IMR-90 (cell line): ENCODE measurements at regions not wholly inside any gene's neighbourhood (a gene's known extent, or its start where the extent isn't known, plus 50 kb on each side); places are given as distances from the start of the nearest gene placed in this dataset.

Source experiments
- ATAC-seq: fragments of 200-7000 bp; cut with Tn5 transposase; 2 replicates; pipeline ENCODE4 v1.9.1; 2020; ENCODE audit warnings: low read depth, mild to moderate bottlenecking, moderate library complexity
- BruUV-seq: library from RNA; stranded (reverse); fragments of 400-500 nt; replicated peaks from 2 replicates; lab custom pipeline; 2021; lab: Mats Ljungman, UMichigan
- CTCF ChIA-PET: fragments of 300-600 bp; formaldehyde crosslinking; extraction: SDS; loops from one replicate; lab custom pipeline; 2021; ENCODE audit warnings: antibody characterized with exemption; lab: Yijun Ruan, JAX
- POLR2A ChIA-PET: fragments of 300-600 bp; sonication (Branson Sonifier 250); formaldehyde crosslinking; loops from one replicate; lab custom pipeline; 2022; ENCODE audit warnings: antibody characterized with exemption; ENCODE audit not compliant: unreplicated experiment; lab: Charles Lee
- DNase-seq: peaks from one replicate; pipeline ENCODE4 v3.0.0; 2013
- H2AFZ ChIP-seq: replicated peaks from 2 replicates; pipeline ENCODE3; 2013; ENCODE audit warnings: low read length, mild to moderate bottlenecking; ENCODE audit not compliant: poor library complexity
- H2AK5ac ChIP-seq: 2 replicates; pipeline ENCODE4 v1.6.1; 2013; ENCODE audit warnings: low read depth, low read length, inconsistent platforms
- H2AK9ac ChIP-seq: replicated peaks from 2 replicates; pipeline ENCODE3; 2013; ENCODE audit warnings: mild to moderate bottlenecking, low read depth, low read length, moderate library complexity; ENCODE audit not compliant: poor library complexity
- H2BK120ac ChIP-seq: 2 replicates; pipeline ENCODE4 v1.6.1; 2013; ENCODE audit warnings: low read depth, low read length, inconsistent platforms
- H2BK15ac ChIP-seq: 3 replicates; pipeline ENCODE4 v1.6.1; 2013; ENCODE audit warnings: low read depth, low read length, inconsistent platforms
- H2BK20ac ChIP-seq: 2 replicates; pipeline ENCODE4 v1.6.1; 2013; ENCODE audit warnings: low read depth, mild to moderate bottlenecking, inconsistent platforms, low read length, moderate library complexity
- H2BK5ac ChIP-seq: 2 replicates; pipeline ENCODE4 v1.6.1; 2013; ENCODE audit warnings: mild to moderate bottlenecking, low read depth, low read length, inconsistent platforms; ENCODE audit not compliant: poor library complexity, severe bottlenecking
- H3K14ac ChIP-seq: replicated peaks from 2 replicates; pipeline ENCODE4 v1.6.1; 2013; ENCODE audit warnings: low read depth, low read length, inconsistent platforms
- H3K18ac ChIP-seq: 2 replicates; pipeline ENCODE4 v1.6.1; 2013; ENCODE audit warnings: low read depth, low read length, control low read depth
- H3K23ac ChIP-seq: 2 replicates; pipeline ENCODE4 v1.6.1; 2013; ENCODE audit warnings: low read depth, low read length, inconsistent platforms
- H3K27ac ChIP-seq: 2 replicates; pipeline ENCODE4 v1.5.1; 2013; ENCODE audit warnings: mild to moderate bottlenecking, control low read depth, low read length; ENCODE audit not compliant: insufficient read depth
- H3K27me3 ChIP-seq: 2 replicates; pipeline ENCODE4 v1.6.1; 2013; ENCODE audit warnings: low read length; ENCODE audit not compliant: control insufficient read depth, insufficient read depth
- H3K36me3 ChIP-seq: 2 replicates; pipeline ENCODE4 v1.6.1; 2013; ENCODE audit warnings: low read length, mixed read lengths; ENCODE audit not compliant: control insufficient read depth, insufficient read depth
- H3K4ac ChIP-seq: 2 replicates; pipeline ENCODE4 v1.6.1; 2013; ENCODE audit warnings: low read depth, low read length, inconsistent platforms
- H3K4me1 ChIP-seq: 2 replicates; pipeline ENCODE4 v1.6.1; 2013; ENCODE audit warnings: low read length, mixed read lengths; ENCODE audit not compliant: control insufficient read depth, insufficient read depth
- H3K4me2 ChIP-seq: 2 replicates; pipeline ENCODE4 v1.6.1; 2013; ENCODE audit warnings: low read depth, mild to moderate bottlenecking, control low read depth, low read length, moderate library complexity
- H3K4me3 ChIP-seq: 2 replicates; pipeline ENCODE4 v1.5.1; 2013; ENCODE audit warnings: low read depth, mild to moderate bottlenecking, control low read depth, low read length, moderate library complexity; ENCODE audit not compliant: insufficient read depth
- H3K56ac ChIP-seq: 2 replicates; pipeline ENCODE4 v1.6.1; 2013; ENCODE audit warnings: low read length, inconsistent platforms; ENCODE audit not compliant: insufficient read depth; ENCODE audit errors: extremely low read depth
- H3K79me1 ChIP-seq, 2 experiments: 2 replicates each; pipeline ENCODE4 v1.6.1; 2013; ENCODE audit warnings: low read length in 2 of 2, inconsistent platforms in 1 of 2, low read depth in 1 of 2
- H3K9ac ChIP-seq: 2 replicates; pipeline ENCODE4 v1.6.1; 2013; ENCODE audit warnings: low read depth, low read length, control low read depth
- H3K9me1 ChIP-seq: 2 replicates; pipeline ENCODE4 v1.6.1; 2013; ENCODE audit warnings: low read length, inconsistent platforms; ENCODE audit not compliant: insufficient read depth
- H3K9me3 ChIP-seq: 2 replicates; pipeline ENCODE4 v1.6.1; 2013; ENCODE audit warnings: low read length; ENCODE audit not compliant: control insufficient read depth, insufficient read depth
- H4K20me1 ChIP-seq: 2 replicates; pipeline ENCODE4 v1.6.1; 2013; ENCODE audit warnings: low read length, inconsistent platforms; ENCODE audit not compliant: insufficient read depth
- H4K5ac ChIP-seq: 2 replicates; pipeline ENCODE4 v1.6.1; 2013; ENCODE audit warnings: mild to moderate bottlenecking, low read depth, low read length, control low read depth
- H4K8ac ChIP-seq, 2 experiments: 2 replicates each; pipeline ENCODE4 v1.6.1; 2013; ENCODE audit warnings: low read depth in 2 of 2, low read length in 2 of 2, control low read depth in 1 of 2, inconsistent platforms in 1 of 2
- H4K91ac ChIP-seq: 2 replicates; pipeline ENCODE4 v1.6.1; 2013; ENCODE audit warnings: low read depth, low read length, inconsistent platforms; ENCODE audit not compliant: insufficient read depth
- NFE2L2 ChIP-seq: fragments of 150-350 bp; IDR thresholded peaks from 2 replicates; pipeline ENCODE4 v1.6.1; 2016; ENCODE audit warnings: low read depth, mild to moderate bottlenecking, low read length
- POLR2A ChIP-seq: IDR thresholded peaks from 2 replicates; pipeline ENCODE4 v1.6.1; 2012; ENCODE audit warnings: mild to moderate bottlenecking, low read depth, low read length
- dilution Hi-C: fragments of 300-500 bp; cut with HindIII; formaldehyde crosslinking; loops from one replicate; pipeline ENCODE4 v1.14.3; 2018; ENCODE audit warnings: low sequenced_read_pairs; ENCODE audit not compliant: unreplicated experiment
- in situ Hi-C: fragments of 300-500 bp; cut with MboI; formaldehyde crosslinking; loops from 3 replicates; pipeline ENCODE4 v1.14.3; 2019; ENCODE audit warnings: low sequenced_read_pairs, inconsistent platforms, mixed read lengths
- intact Hi-C: fragments of 100-400 bp; cut with micrococcal nuclease; formaldehyde crosslinking; loops from 2 replicates; pipeline ENCODE4 v1.10.0; 2022

GRCh38 chr2:57386305-57386704, 660.3 kb upstream of the VRK2 start:
- Histone ChIP-seq H2AFZ (no peak overlapping the region), H3K9me1 (no peaks in the 10 kb centered on the region), H3K14ac (no peak overlapping the region), H3K9me3 (peaks cover 14% of the 10 kb centered on the region), H4K20me1 (no peaks in the 10 kb centered on the region), H2BK15ac (no peak overlapping the region), H3K23ac (no peak overlapping the region), H2AK5ac (no peak overlapping the region), H4K5ac (no peak overlapping the region), H3K4me3 (no peak overlapping the region), H3K9ac (no peak overlapping the region), H3K79me1 (no peaks in the 10 kb centered on the region), H3K27me3 (no peaks in the 10 kb centered on the region), H2BK20ac (no peak overlapping the region), H4K8ac (no peak overlapping the region), H2AK9ac (no peak overlapping the region), H3K4ac (no peak overlapping the region), H3K56ac (no peak overlapping the region), H3K18ac (no peak overlapping the region), H3K36me3 (no peaks in the 10 kb centered on the region), H2BK5ac (no peak overlapping the region), H4K91ac (no peak overlapping the region), H3K4me2 (no peak overlapping the region), H3K4me1 (no peaks in the 10 kb centered on the region), H2BK120ac (no peak overlapping the region), H3K27ac (no peak overlapping the region)
- intact Hi-C loops = no loop called here
- CTCF ChIA-PET = no interaction called here
- no peak for TF ChIP-seq POLR2A
- no peak for TF ChIP-seq NFE2L2
- BruUV-seq = no TSS peak
- in situ Hi-C loops = no loop called here
- POLR2A ChIA-PET = no interaction called here
- DNase-seq = no peak
- dilution Hi-C loops = no loop called here
- no peak for ATAC-seq
